ENCODE measurements at regions not wholly inside any gene's neighbourhood (a gene's known extent, or its start where the extent isn't known, plus 50 kb on each side); places are given as distances from the start of the nearest gene placed in this dataset.

DNA sequence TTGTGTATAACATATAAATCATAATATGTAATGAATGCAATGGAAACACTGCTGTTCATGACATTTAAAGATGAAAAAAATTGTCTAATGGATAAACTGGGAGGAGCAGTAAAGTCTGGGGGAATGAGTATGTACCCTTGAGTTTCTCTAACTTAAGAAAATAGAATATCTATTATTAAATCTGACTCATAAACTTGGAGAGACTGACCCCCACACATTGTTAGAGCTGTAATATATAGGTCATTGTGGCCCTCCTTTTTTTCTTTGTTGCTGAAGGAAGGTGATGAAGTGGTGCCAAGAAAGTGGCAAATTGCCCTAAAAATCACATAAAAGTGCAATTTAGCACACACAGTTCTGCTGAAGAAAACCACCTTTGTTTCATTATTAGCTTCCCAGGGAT lies 389.8 kb upstream of the RARB start:
- TF ChIP-seq, protein P1, sequence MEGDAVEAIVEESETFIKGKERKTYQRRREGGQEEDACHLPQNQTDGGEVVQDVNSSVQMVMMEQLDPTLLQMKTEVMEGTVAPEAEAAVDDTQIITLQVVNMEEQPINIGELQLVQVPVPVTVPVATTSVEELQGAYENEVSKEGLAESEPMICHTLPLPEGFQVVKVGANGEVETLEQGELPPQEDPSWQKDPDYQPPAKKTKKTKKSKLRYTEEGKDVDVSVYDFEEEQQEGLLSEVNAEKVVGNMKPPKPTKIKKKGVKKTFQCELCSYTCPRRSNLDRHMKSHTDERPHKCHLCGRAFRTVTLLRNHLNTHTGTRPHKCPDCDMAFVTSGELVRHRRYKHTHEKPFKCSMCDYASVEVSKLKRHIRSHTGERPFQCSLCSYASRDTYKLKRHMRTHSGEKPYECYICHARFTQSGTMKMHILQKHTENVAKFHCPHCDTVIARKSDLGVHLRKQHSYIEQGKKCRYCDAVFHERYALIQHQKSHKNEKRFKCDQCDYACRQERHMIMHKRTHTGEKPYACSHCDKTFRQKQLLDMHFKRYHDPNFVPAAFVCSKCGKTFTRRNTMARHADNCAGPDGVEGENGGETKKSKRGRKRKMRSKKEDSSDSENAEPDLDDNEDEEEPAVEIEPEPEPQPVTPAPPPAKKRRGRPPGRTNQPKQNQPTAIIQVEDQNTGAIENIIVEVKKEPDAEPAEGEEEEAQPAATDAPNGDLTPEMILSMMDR (IDR thresholded peaks at IDR 0.05; ENCODE audit: insufficient read depth, low read length): no peak
- no peak overlapping the region for H3K4me3 ChIP-seq (ENCODE audit: low read depth, low read length)
- no peak for DNase-seq (ENCODE audit: low read depth)

DNA sequence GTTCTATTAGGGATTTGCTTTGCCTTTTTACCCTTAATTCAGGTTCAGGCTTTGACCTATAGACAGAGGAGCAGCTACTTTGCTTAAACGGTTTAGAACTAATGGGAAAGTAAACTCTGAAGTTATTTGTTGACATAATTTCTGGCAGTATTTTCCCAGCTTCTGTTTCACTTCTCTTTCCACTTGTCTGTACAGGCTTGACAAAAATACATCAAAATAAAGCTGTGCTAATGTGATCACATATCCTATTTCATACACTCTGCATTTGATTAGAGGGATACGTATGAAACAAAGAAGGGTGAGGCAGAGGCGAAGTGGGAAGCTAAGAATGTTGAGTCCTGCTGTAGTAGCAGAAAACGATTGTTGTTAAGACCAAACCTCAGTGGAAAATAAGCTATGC lies 389.1 kb upstream of the RARB start:
- H3K4me3 ChIP-seq (ENCODE audit: low read depth, low read length): no peak overlapping the region
- TF ChIP-seq, protein P1 (IDR thresholded peaks at IDR 0.05; ENCODE audit: insufficient read depth, low read length): no peak
- no peak for DNase-seq (ENCODE audit: low read depth)

DNA sequence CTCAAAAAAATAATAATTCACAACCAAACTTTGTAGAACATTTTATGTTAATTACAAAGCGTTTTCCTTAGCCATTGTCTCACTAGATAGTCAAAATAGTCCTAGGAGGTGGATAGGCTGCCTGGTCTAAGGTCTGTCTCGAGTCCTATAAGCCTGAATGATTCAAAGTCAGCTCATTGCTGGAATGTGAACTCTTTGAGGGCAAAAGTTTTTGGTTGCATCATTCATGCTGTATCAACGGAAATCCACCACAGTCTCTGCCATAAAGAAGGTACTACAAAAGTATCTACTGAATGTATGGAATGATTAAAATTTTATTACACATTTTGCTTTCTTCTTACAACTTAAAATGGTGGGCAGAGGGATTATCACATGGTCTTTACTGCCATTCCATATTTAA lies 387.3 kb upstream of the RARB start:
- TF ChIP-seq, protein P1 (IDR thresholded peaks at IDR 0.05; ENCODE audit: insufficient read depth, low read length): no peak
- no peak for DNase-seq (ENCODE audit: low read depth)
- H3K4me3 ChIP-seq (ENCODE audit: low read depth, low read length): no peak overlapping the region

DNA sequence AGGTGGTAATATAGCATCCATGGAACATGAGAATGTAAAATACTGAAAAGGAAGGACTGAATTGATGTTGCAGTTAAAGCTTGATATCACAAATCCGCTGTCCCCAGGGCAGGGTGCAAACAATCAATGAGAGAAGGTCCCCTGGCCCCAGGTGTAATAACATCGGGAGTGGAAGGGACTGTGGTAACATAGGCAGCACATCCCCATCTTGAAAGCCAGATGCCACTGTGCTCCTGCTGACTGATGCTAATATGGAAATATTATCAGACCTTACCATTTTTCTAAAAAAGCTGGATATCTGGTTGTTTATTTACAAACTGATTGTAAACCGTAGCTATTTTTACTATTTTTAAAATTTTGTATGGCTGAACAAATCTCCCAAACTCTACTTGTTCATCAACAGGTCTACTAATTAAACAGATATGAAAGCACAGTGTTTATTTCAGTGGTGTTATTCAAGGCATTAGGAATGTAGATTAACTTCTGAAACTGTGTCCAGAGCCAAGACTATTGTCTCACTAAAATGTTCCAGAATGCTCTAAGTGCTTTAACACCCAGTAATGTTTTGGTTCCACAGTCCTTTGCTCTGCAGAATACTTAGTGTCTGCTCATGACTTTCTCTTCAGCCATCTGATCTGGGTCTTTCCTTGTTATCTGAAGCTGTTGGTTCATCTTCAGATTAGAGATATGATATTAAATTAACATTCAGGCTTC lies 386.0 kb upstream of the RARB start:
- TF ChIP-seq, protein P1 (IDR thresholded peaks at IDR 0.05; ENCODE audit: insufficient read depth, low read length): no peak
- no peak for DNase-seq (ENCODE audit: low read depth)
- no peak overlapping the region for H3K4me3 ChIP-seq (ENCODE audit: low read depth, low read length)

DNA sequence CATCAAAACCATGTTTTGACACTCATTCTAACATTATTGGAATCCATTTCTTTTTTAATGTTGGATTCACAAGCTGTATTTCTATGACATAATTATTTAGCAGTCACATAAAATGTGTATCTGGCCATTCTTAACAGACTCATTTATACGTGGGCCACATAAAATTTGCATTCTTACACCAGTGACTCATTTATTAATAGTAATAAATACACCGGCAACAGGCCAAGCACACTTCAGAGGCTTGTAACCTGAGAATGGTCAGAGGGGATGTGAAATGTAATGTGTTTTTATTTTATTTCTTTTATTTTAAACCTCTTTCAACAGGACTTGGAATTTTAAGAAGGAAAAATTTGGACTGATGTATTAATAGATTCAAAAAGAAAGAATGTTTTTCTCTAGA lies 384.9 kb upstream of the RARB start:
- DNase-seq (ENCODE audit: low read depth): no peak
- no peak overlapping the region for H3K4me3 ChIP-seq (ENCODE audit: low read depth, low read length)
- TF ChIP-seq, protein P1 (IDR thresholded peaks at IDR 0.05; ENCODE audit: insufficient read depth, low read length): no peak

DNA sequence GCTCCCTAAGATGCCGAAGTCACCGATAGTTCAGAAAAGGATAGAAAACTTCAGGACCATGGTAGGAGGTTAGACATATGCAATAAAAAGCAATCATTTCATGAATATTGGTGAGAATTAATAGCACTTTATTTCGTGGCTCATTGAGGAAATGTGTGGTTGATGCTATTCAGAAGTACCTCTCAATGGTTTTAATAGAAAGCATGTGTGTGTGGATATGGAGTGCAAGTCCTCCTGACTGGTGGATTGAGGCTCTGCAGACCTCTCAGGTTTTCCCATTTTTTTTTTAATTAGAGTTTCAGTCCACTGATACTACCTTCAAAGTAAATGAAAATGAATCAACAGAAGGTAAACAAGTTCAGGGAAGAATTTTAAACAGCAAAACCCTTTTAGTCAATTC lies 384.3 kb upstream of the RARB start:
- no peak overlapping the region for H3K4me3 ChIP-seq (ENCODE audit: low read depth, low read length)
- TF ChIP-seq, protein P1 (IDR thresholded peaks at IDR 0.05; ENCODE audit: insufficient read depth, low read length): no peak
- no peak for DNase-seq (ENCODE audit: low read depth)
